CD4-positive, alpha-beta T cell treated with Interleukin-15 for 4 hours (primary cell): ENCODE measurements at regions not wholly inside any gene's neighbourhood (a gene's known extent, or its start where the extent isn't known, plus 50 kb on each side); places are given as distances from the start of the nearest gene placed in this dataset.

Source experiments
- DNase-seq: peaks from one replicate; pipeline ENCODE4 v3.0.0-alpha.2; 2020; ENCODE audit warnings: low spot score

GRCh38 chr12:92032101-92032500, 113.5 kb downstream of the BTG1 start:
- no peak for DNase-seq

- DNase-seq: peak; percentile 83
Observed at GRCh38 chr12:92030618-92031017, 115.0 kb downstream of the BTG1 start.

GRCh38 chr12:92029902-92030586, 115.6 kb downstream of the BTG1 start:
- DNase-seq: no peak

GRCh38 chr12:92029136-92029535, 116.5 kb downstream of the BTG1 start:
- DNase-seq: no peak

- no peak for DNase-seq
Observed at GRCh38 chr12:92028441-92028709, 117.3 kb downstream of the BTG1 start.

- no peak for DNase-seq
Observed at GRCh38 chr12:92027701-92028440, 117.8 kb downstream of the BTG1 start.

- no peak for DNase-seq
Observed at GRCh38 chr12:92027243-92027642, 118.4 kb downstream of the BTG1 start.

GRCh38 chr12:92025462-92026207, 120.0 kb downstream of the BTG1 start:
- no peak for DNase-seq

- DNase-seq: no peak
Observed at GRCh38 chr12:92022093-92022492, 123.6 kb downstream of the BTG1 start.

- no peak for DNase-seq
Observed at GRCh38 chr12:92021666-92022035, 124.0 kb downstream of the BTG1 start.

GRCh38 chr12:92020983-92021665, 124.5 kb downstream of the BTG1 start:
- no peak for DNase-seq

GRCh38 chr12:92019491-92020277, 126.0 kb downstream of the BTG1 start:
- DNase-seq: no peak

- DNase-seq: no peak
Observed at GRCh38 chr12:92012691-92013090, 133.0 kb downstream of the BTG1 start.

GRCh38 chr12:92010853-92011701, 134.6 kb downstream of the BTG1 start:
- no peak for DNase-seq

GRCh38 chr12:92010368-92010767, 135.3 kb downstream of the BTG1 start:
- no peak for DNase-seq

- no peak for DNase-seq
Observed at GRCh38 chr12:92008345-92008744, 137.3 kb downstream of the BTG1 start.

- no peak for DNase-seq
Observed at GRCh38 chr12:92007787-92008186, 137.9 kb downstream of the BTG1 start.

- DNase-seq: no peak
Observed at GRCh38 chr12:92003701-92004100, 141.9 kb downstream of the BTG1 start.

- DNase-seq: no peak
Observed at GRCh38 chr12:92002673-92003382, 142.8 kb downstream of the BTG1 start.

GRCh38 chr12:92002195-92002649, 143.4 kb downstream of the BTG1 start:
- no peak for DNase-seq
